ENCODE measurements at regions not wholly inside any gene's neighbourhood (a gene's known extent, or its start where the extent isn't known, plus 50 kb on each side); places are given as distances from the start of the nearest gene placed in this dataset.

GRCh38 chr9:81335879-81336421, 353.4 kb downstream of the TLE1 start:
- Mint-ChIP-seq H3K27me3 (no peaks in the 10 kb centered on the region), H3K4me3 (no peak overlapping the region), H3K9me3 (peaks cover 21% of the 10 kb centered on the region), H3K36me3 (ENCODE audit: low read depth) (no peaks in the 10 kb centered on the region), H3K27ac (no peak overlapping the region), H3K4me1 (no peaks in the 10 kb centered on the region)
- DNase-seq (no peak), ATAC-seq (ENCODE audit: low read depth) (no peak)
- intact Hi-C loops (cut with micrococcal nuclease) = no loop called here
- POLR2A ChIA-PET = no interaction called here
- CTCF ChIA-PET = no interaction called here
- no peak for TF ChIP-seq CTCF (IDR thresholded peaks at IDR 0.05)

GRCh38 chr9:81321551-81321950, 367.8 kb downstream of the TLE1 start:
- Mint-ChIP-seq H3K36me3 (ENCODE audit: low read depth) (no peaks in the 10 kb centered on the region), H3K9me3 (peaks cover 4% of the 10 kb centered on the region), H3K27ac (no peak overlapping the region), H3K4me3 (no peak overlapping the region), H3K4me1 (no peaks in the 10 kb centered on the region), H3K27me3 (no peaks in the 10 kb centered on the region)
- ChIA-PET CTCF (no interaction called here), POLR2A (no interaction called here)
- intact Hi-C loops (cut with micrococcal nuclease) = no loop called here
- no peak for TF ChIP-seq CTCF (IDR thresholded peaks at IDR 0.05)
- DNase-seq (no peak), ATAC-seq (ENCODE audit: low read depth) (no peak)

- intact Hi-C loops (cut with micrococcal nuclease) = no loop called here
- no peak for TF ChIP-seq CTCF (IDR thresholded peaks at IDR 0.05)
Observed at GRCh38 chr9:81320909-81321482, 368.4 kb downstream of the TLE1 start.

GRCh38 chr9:81318571-81318970, 370.8 kb downstream of the TLE1 start:
- H3K27me3 Mint-ChIP-seq = no peaks in the 10 kb centered on the region

More at GRCh38 chr9:81320909-81321482, 368.4 kb downstream of the TLE1 start:
- H3K4me1 Mint-ChIP-seq = no peaks in the 10 kb centered on the region
- no peak for DNase-seq
- H3K4me3 Mint-ChIP-seq = no peak overlapping the region
- H3K36me3 Mint-ChIP-seq (ENCODE audit: low read depth) = no peaks in the 10 kb centered on the region
- POLR2A ChIA-PET = no interaction called here
- CTCF ChIA-PET = no interaction called here
- ATAC-seq (ENCODE audit: low read depth) = no peak
- H3K27me3 Mint-ChIP-seq = no peaks in the 10 kb centered on the region
- peaks cover 4% of the 10 kb centered on the region for H3K9me3 Mint-ChIP-seq
- H3K27ac Mint-ChIP-seq = no peak overlapping the region

GRCh38 chr9:81317939-81318338, 371.4 kb downstream of the TLE1 start:
- ChIA-PET CTCF (no interaction called here), POLR2A (no interaction called here)
- no peaks in the 10 kb centered on the region for H3K4me1 Mint-ChIP-seq
- H3K9me3 Mint-ChIP-seq = no peaks in the 10 kb centered on the region
- TF ChIP-seq CTCF (IDR thresholded peaks at IDR 0.05) = no peak
- H3K4me3 Mint-ChIP-seq = no peak overlapping the region
- ATAC-seq (ENCODE audit: low read depth) (no peak), DNase-seq (no peak)
- H3K27ac Mint-ChIP-seq = no peak overlapping the region
- intact Hi-C loops (cut with micrococcal nuclease) = no loop called here
- H3K36me3 Mint-ChIP-seq (ENCODE audit: low read depth) = no peaks in the 10 kb centered on the region
- H3K27me3 Mint-ChIP-seq = no peaks in the 10 kb centered on the region

More at GRCh38 chr9:81318571-81318970, 370.8 kb downstream of the TLE1 start:
- ATAC-seq (ENCODE audit: low read depth) = no peak
- Mint-ChIP-seq H3K4me3 (no peak overlapping the region), H3K9me3 (no peaks in the 10 kb centered on the region), H3K36me3 (ENCODE audit: low read depth) (no peaks in the 10 kb centered on the region), H3K27ac (no peak overlapping the region), H3K4me1 (no peaks in the 10 kb centered on the region)
- intact Hi-C loops (cut with micrococcal nuclease) = no loop called here
- TF ChIP-seq CTCF (IDR thresholded peaks at IDR 0.05) = no peak
- ChIA-PET CTCF (no interaction called here), POLR2A (no interaction called here)
- DNase-seq = no peak

All from activated B cell treated with CpG ODN at 0.5 μM for 24 hours (primary cell).